ENCODE measurements at regions not wholly inside any gene's neighbourhood (a gene's known extent, or its start where the extent isn't known, plus 50 kb on each side); places are given as distances from the start of the nearest gene placed in this dataset.

GRCh38 chr6:131356161-131356560 is 216.9 kb upstream of the ARG1 start:
- H3K4me3 ChIP-seq (ENCODE audit: low read depth, low read length): no peak overlapping the region
- no peak for TF ChIP-seq CTCF (IDR thresholded peaks at IDR 0.05; ENCODE audit: low read depth, low read length)
- DNase-seq (ENCODE audit: low read depth, low spot score): no peak
- in situ Hi-C loops (cut with HindIII; ENCODE audit: low sequenced_read_pairs): no loop called here

DNA sequence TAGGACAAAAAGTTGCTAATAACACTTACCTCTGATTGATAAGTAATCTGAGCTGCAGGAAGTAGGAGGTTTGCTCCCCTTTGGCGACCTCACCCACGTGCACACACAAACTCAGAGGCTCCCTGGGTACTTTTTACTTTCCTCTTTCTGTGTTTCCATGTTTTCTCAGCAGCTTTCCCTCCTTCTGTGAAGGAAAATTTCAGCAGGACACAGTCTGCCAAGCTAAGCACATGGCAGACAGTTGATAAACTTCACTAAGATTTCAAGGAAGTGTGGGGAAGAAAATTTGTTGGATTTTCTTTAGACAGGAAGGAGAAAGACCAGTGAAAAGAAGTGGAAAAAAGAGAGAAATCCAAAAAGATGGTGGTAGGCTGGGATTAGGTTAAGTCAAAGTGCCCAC is 215.5 kb upstream of the ARG1 start:
- no peak overlapping the region for H3K4me3 ChIP-seq (ENCODE audit: low read depth, low read length)
- no peak for DNase-seq (ENCODE audit: low read depth, low spot score)
- no peak for TF ChIP-seq CTCF (IDR thresholded peaks at IDR 0.05; ENCODE audit: low read depth, low read length)
- in situ Hi-C loops (cut with HindIII; ENCODE audit: low sequenced_read_pairs): no loop called here

DNA sequence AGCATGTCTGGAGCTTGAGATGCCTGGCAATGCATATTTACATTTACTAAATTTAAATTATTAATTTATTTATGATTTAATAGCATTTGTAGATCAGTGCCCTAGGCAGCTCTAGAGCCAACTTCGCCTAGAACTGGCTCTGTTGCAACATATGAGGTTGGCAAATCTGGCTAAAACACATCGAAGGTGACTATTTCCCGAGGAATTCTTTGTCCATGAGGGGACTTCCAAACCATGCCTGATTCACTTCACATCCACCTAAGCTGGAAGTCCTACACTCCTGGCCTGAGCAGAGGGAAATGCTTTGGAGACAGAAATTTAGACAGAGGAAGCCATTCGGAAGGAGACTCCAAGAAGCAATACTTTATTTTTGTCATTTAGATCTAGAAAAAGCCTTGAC is 211.0 kb upstream of the ARG1 start:
- no peak for DNase-seq (ENCODE audit: low read depth, low spot score)
- TF ChIP-seq CTCF (IDR thresholded peaks at IDR 0.05; ENCODE audit: low read depth, low read length): no peak
- in situ Hi-C loops (cut with HindIII; ENCODE audit: low sequenced_read_pairs): no loop called here
- H3K4me3 ChIP-seq (ENCODE audit: low read depth, low read length): no peak overlapping the region

DNA sequence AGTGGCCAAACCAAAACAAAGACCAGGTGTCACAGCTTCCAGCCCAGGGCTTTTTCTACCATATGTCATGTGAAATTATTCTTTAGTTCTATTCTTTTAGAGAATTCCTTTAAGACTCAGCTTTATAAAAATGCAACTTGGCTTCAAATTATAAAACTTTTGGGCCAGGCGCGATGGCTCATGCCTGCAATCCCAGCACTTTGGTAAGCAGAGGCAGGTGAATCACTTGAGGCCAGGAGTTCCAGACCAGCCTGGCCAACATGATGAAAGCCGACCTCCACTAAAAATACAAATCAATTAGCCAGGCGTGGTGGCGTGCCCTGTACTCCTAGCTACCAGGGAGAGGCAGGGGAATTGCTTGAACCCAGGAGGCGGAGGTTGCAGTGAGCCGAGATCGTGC is 210.3 kb upstream of the ARG1 start:
- no peak overlapping the region for H3K4me3 ChIP-seq (ENCODE audit: low read depth, low read length)
- TF ChIP-seq CTCF (IDR thresholded peaks at IDR 0.05; ENCODE audit: low read depth, low read length): no peak
- DNase-seq (ENCODE audit: low read depth, low spot score): no peak
- in situ Hi-C loops (cut with HindIII; ENCODE audit: low sequenced_read_pairs): no loop called here

DNA sequence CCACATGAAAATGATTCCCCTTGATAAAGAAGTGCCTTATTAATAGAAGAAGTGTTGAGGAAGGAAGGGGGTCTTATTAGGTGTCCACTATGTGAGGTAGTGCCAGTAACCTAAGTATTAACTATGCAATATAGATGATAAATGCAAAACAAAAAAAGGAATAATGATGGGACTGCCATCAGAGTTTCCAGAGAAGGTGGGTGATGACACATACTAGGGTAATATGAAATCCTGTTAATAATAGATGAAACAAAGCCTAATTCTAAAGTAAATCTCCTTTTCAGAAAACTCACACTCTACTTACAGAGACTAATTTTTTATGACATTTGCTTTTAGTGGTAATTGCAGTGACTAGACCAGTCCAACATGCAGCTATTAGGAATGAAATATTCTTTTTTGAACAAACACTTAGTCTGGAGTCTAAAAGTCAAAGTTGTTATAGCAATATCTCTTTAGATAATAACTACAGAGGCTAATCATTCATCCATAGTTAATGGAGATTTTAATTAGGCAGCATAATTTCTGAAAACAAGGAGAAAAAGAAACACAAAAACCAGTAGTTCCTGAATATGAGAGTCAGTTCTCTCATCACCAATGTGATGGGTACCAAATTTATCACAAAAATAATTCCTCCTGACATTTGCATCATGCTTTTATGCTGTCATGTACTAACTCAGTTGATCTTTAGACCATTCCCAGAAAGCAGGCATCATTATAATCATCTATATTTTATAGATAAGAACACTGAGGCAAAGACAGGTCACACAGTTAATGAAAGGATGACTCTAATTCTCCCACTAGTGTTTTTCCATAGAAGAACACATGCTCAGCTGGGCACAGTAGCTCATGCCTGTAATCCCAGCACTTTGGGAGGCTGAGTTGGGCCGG is 208.8 kb upstream of the ARG1 start:
- DNase-seq (ENCODE audit: low read depth, low spot score): no peak
- TF ChIP-seq CTCF (IDR thresholded peaks at IDR 0.05; ENCODE audit: low read depth, low read length): no peak
- in situ Hi-C loops (cut with HindIII; ENCODE audit: low sequenced_read_pairs): no loop called here
- no peak overlapping the region for H3K4me3 ChIP-seq (ENCODE audit: low read depth, low read length)

GRCh38 chr6:131366223-131366622 is 206.8 kb upstream of the ARG1 start:
- TF ChIP-seq CTCF (IDR thresholded peaks at IDR 0.05; ENCODE audit: low read depth, low read length): no peak
- in situ Hi-C loops (cut with HindIII; ENCODE audit: low sequenced_read_pairs): no loop called here

More at GRCh38 chr6:131366223-131366622, 206.8 kb upstream of the ARG1 start:
- no peak for DNase-seq (ENCODE audit: low read depth, low spot score)
- H3K4me3 ChIP-seq (ENCODE audit: low read depth, low read length): no peak overlapping the region
